ENCODE measurements at regions not wholly inside any gene's neighbourhood (a gene's known extent, or its start where the extent isn't known, plus 50 kb on each side); places are given as distances from the start of the nearest gene placed in this dataset.

GRCh38 chr5:74916831-74917710 lies 50.9 kb upstream of the FAM169A start:
- TF ChIP-seq, protein P1, sequence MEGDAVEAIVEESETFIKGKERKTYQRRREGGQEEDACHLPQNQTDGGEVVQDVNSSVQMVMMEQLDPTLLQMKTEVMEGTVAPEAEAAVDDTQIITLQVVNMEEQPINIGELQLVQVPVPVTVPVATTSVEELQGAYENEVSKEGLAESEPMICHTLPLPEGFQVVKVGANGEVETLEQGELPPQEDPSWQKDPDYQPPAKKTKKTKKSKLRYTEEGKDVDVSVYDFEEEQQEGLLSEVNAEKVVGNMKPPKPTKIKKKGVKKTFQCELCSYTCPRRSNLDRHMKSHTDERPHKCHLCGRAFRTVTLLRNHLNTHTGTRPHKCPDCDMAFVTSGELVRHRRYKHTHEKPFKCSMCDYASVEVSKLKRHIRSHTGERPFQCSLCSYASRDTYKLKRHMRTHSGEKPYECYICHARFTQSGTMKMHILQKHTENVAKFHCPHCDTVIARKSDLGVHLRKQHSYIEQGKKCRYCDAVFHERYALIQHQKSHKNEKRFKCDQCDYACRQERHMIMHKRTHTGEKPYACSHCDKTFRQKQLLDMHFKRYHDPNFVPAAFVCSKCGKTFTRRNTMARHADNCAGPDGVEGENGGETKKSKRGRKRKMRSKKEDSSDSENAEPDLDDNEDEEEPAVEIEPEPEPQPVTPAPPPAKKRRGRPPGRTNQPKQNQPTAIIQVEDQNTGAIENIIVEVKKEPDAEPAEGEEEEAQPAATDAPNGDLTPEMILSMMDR (IDR thresholded peaks at IDR 0.05; ENCODE audit: borderline replicate concordance), result no peak
- intact Hi-C loops (cut with micrococcal nuclease), result no loop called here
- DNase-seq, result no peak
- H3K27ac ChIP-seq (replicated peaks), result no peak overlapping the region
- no peaks in the 10 kb centered on the region for H3K36me3 ChIP-seq
- H3K4me3 ChIP-seq, result no peak overlapping the region
- H3K27me3 ChIP-seq (ENCODE audit: low read depth), result peaks cover 29% of the 10 kb centered on the region
- H3K4me1 ChIP-seq, result no peaks in the 10 kb centered on the region
- H3K9me3 ChIP-seq (replicated peaks), result no peaks in the 10 kb centered on the region
